ENCODE measurements at regions not wholly inside any gene's neighbourhood (a gene's known extent, or its start where the extent isn't known, plus 50 kb on each side); places are given as distances from the start of the nearest gene placed in this dataset.

GRCh38 chr9:38299856-38300255 is 92.6 kb upstream of the ALDH1B1 start:
- no CpG with 5 or more reads among the region's 3 CpGs for WGBS (ENCODE audit: insufficient coverage, insufficient read length)
- no peak overlapping the region for H3K4me3 ChIP-seq (ENCODE audit: low read length)
- H3K27me3 ChIP-seq (ENCODE audit: control insufficient read depth, insufficient read depth, low read length): no peaks in the 10 kb centered on the region
- H3K4me1 ChIP-seq (ENCODE audit: control insufficient read depth, insufficient read depth, low read length): no peaks in the 10 kb centered on the region
- no peaks in the 10 kb centered on the region for H3K9me3 ChIP-seq (ENCODE audit: control insufficient read depth, insufficient read depth, low read length)
- DNase-seq (ENCODE audit: low read depth, low spot score): no peak
- no peaks in the 10 kb centered on the region for H3K36me3 ChIP-seq (ENCODE audit: control insufficient read depth, insufficient read depth, low read length)
- H3K27ac ChIP-seq (ENCODE audit: low read length): no peak overlapping the region

- no CpG with 5 or more reads among the region's 3 CpGs for WGBS (ENCODE audit: insufficient coverage, insufficient read length)
- no peaks in the 10 kb centered on the region for H3K36me3 ChIP-seq (ENCODE audit: control insufficient read depth, insufficient read depth, low read length)
- no peaks in the 10 kb centered on the region for H3K4me1 ChIP-seq (ENCODE audit: control insufficient read depth, insufficient read depth, low read length)
- no peaks in the 10 kb centered on the region for H3K27me3 ChIP-seq (ENCODE audit: control insufficient read depth, insufficient read depth, low read length)
- no peak overlapping the region for H3K4me3 ChIP-seq (ENCODE audit: low read length)
- no peaks in the 10 kb centered on the region for H3K9me3 ChIP-seq (ENCODE audit: control insufficient read depth, insufficient read depth, low read length)
- no peak overlapping the region for H3K27ac ChIP-seq (ENCODE audit: low read length)
- DNase-seq (ENCODE audit: low read depth, low spot score): no peak
Measured at GRCh38 chr9:38298904-38299303, 93.6 kb upstream of the ALDH1B1 start.

- H3K36me3 ChIP-seq (ENCODE audit: control insufficient read depth, insufficient read depth, low read length): no peaks in the 10 kb centered on the region
- WGBS (ENCODE audit: insufficient coverage, insufficient read length): no CpG with 5 or more reads among the region's 6 CpGs
- H3K27ac ChIP-seq (ENCODE audit: low read length): no peak overlapping the region
- H3K4me1 ChIP-seq (ENCODE audit: control insufficient read depth, insufficient read depth, low read length): no peaks in the 10 kb centered on the region
- no peak for DNase-seq (ENCODE audit: low read depth, low spot score)
- H3K27me3 ChIP-seq (ENCODE audit: control insufficient read depth, insufficient read depth, low read length): no peaks in the 10 kb centered on the region
- H3K4me3 ChIP-seq (ENCODE audit: low read length): no peak overlapping the region
- no peaks in the 10 kb centered on the region for H3K9me3 ChIP-seq (ENCODE audit: control insufficient read depth, insufficient read depth, low read length)
Measured at GRCh38 chr9:38298503-38298902, 94.0 kb upstream of the ALDH1B1 start.

GRCh38 chr9:38296807-38297206 is 95.7 kb upstream of the ALDH1B1 start:
- H3K4me3 ChIP-seq (ENCODE audit: low read length): no peak overlapping the region
- H3K4me1 ChIP-seq (ENCODE audit: control insufficient read depth, insufficient read depth, low read length): no peaks in the 10 kb centered on the region
- DNase-seq (ENCODE audit: low read depth, low spot score): no peak
- H3K36me3 ChIP-seq (ENCODE audit: control insufficient read depth, insufficient read depth, low read length): no peaks in the 10 kb centered on the region
- H3K9me3 ChIP-seq (ENCODE audit: control insufficient read depth, insufficient read depth, low read length): no peaks in the 10 kb centered on the region
- H3K27me3 ChIP-seq (ENCODE audit: control insufficient read depth, insufficient read depth, low read length): no peaks in the 10 kb centered on the region
- no CpG with 5 or more reads among the region's 1 CpG for WGBS (ENCODE audit: insufficient coverage, insufficient read length)
- H3K27ac ChIP-seq (ENCODE audit: low read length): no peak overlapping the region

GRCh38 chr9:38295764-38296163 is 96.7 kb upstream of the ALDH1B1 start:
- H3K4me1 ChIP-seq (ENCODE audit: control insufficient read depth, insufficient read depth, low read length): no peaks in the 10 kb centered on the region
- WGBS (ENCODE audit: insufficient coverage, insufficient read length): no CpG with 5 or more reads among the region's 3 CpGs
- no peaks in the 10 kb centered on the region for H3K27me3 ChIP-seq (ENCODE audit: control insufficient read depth, insufficient read depth, low read length)
- H3K27ac ChIP-seq (ENCODE audit: low read length): no peak overlapping the region
- no peaks in the 10 kb centered on the region for H3K36me3 ChIP-seq (ENCODE audit: control insufficient read depth, insufficient read depth, low read length)
- no peak for DNase-seq (ENCODE audit: low read depth, low spot score)
- H3K9me3 ChIP-seq (ENCODE audit: control insufficient read depth, insufficient read depth, low read length): no peaks in the 10 kb centered on the region
- no peak overlapping the region for H3K4me3 ChIP-seq (ENCODE audit: low read length)

GRCh38 chr9:38294220-38294960 is 98.1 kb upstream of the ALDH1B1 start:
- Histone ChIP-seq H3K4me1 (ENCODE audit: control insufficient read depth, insufficient read depth, low read length) (no peaks in the 10 kb centered on the region), H3K27me3 (ENCODE audit: control insufficient read depth, insufficient read depth, low read length) (no peaks in the 10 kb centered on the region), H3K27ac (ENCODE audit: low read length) (no peak overlapping the region), H3K9me3 (ENCODE audit: control insufficient read depth, insufficient read depth, low read length) (no peaks in the 10 kb centered on the region), H3K4me3 (ENCODE audit: low read length) (no peak overlapping the region), H3K36me3 (ENCODE audit: control insufficient read depth, insufficient read depth, low read length) (no peaks in the 10 kb centered on the region)
- DNase-seq (ENCODE audit: low read depth, low spot score): no peak
- WGBS (ENCODE audit: insufficient coverage, insufficient read length): no CpG with 5 or more reads among the region's 8 CpGs

GRCh38 chr9:38293022-38293421 is 99.5 kb upstream of the ALDH1B1 start:
- H3K36me3 ChIP-seq (ENCODE audit: control insufficient read depth, insufficient read depth, low read length): no peaks in the 10 kb centered on the region
- H3K27me3 ChIP-seq (ENCODE audit: control insufficient read depth, insufficient read depth, low read length): no peaks in the 10 kb centered on the region
- H3K9me3 ChIP-seq (ENCODE audit: control insufficient read depth, insufficient read depth, low read length): no peaks in the 10 kb centered on the region
- no peaks in the 10 kb centered on the region for H3K4me1 ChIP-seq (ENCODE audit: control insufficient read depth, insufficient read depth, low read length)
- DNase-seq (ENCODE audit: low read depth, low spot score): no peak
- H3K27ac ChIP-seq (ENCODE audit: low read length): no peak overlapping the region
- no peak overlapping the region for H3K4me3 ChIP-seq (ENCODE audit: low read length)
- no CpG with 5 or more reads among the region's 4 CpGs for WGBS (ENCODE audit: insufficient coverage, insufficient read length)

GRCh38 chr9:38292480-38292879 is 100.0 kb upstream of the ALDH1B1 start:
- no peaks in the 10 kb centered on the region for H3K36me3 ChIP-seq (ENCODE audit: control insufficient read depth, insufficient read depth, low read length)
- no CpG with 5 or more reads among the region's 5 CpGs for WGBS (ENCODE audit: insufficient coverage, insufficient read length)
- no peaks in the 10 kb centered on the region for H3K9me3 ChIP-seq (ENCODE audit: control insufficient read depth, insufficient read depth, low read length)
- no peak for DNase-seq (ENCODE audit: low read depth, low spot score)
- H3K27ac ChIP-seq (ENCODE audit: low read length): no peak overlapping the region
- H3K27me3 ChIP-seq (ENCODE audit: control insufficient read depth, insufficient read depth, low read length): no peaks in the 10 kb centered on the region
- no peaks in the 10 kb centered on the region for H3K4me1 ChIP-seq (ENCODE audit: control insufficient read depth, insufficient read depth, low read length)
- no peak overlapping the region for H3K4me3 ChIP-seq (ENCODE audit: low read length)

- no peaks in the 10 kb centered on the region for H3K27me3 ChIP-seq (ENCODE audit: control insufficient read depth, insufficient read depth, low read length)
- no peak overlapping the region for H3K4me3 ChIP-seq (ENCODE audit: low read length)
- no peak overlapping the region for H3K27ac ChIP-seq (ENCODE audit: low read length)
- H3K4me1 ChIP-seq (ENCODE audit: control insufficient read depth, insufficient read depth, low read length): peaks cover 2% of the 10 kb centered on the region; the same call in 1 of the 2 replicates
- WGBS (ENCODE audit: insufficient coverage, insufficient read length): no CpG with 5 or more reads among the region's 11 CpGs
- H3K36me3 ChIP-seq (ENCODE audit: control insufficient read depth, insufficient read depth, low read length): no peaks in the 10 kb centered on the region
- no peaks in the 10 kb centered on the region for H3K9me3 ChIP-seq (ENCODE audit: control insufficient read depth, insufficient read depth, low read length)
- no peak for DNase-seq (ENCODE audit: low read depth, low spot score)
Measured at GRCh38 chr9:38289866-38290245, 102.6 kb upstream of the ALDH1B1 start.

GRCh38 chr9:38289236-38289865 is 103.2 kb upstream of the ALDH1B1 start:
- Histone ChIP-seq H3K9me3 (ENCODE audit: control insufficient read depth, insufficient read depth, low read length) (no peaks in the 10 kb centered on the region), H3K4me1 (ENCODE audit: control insufficient read depth, insufficient read depth, low read length) (peaks cover 3% of the 10 kb centered on the region; the same call in 1 of the 2 replicates), H3K27me3 (ENCODE audit: control insufficient read depth, insufficient read depth, low read length) (no peaks in the 10 kb centered on the region), H3K36me3 (ENCODE audit: control insufficient read depth, insufficient read depth, low read length) (no peaks in the 10 kb centered on the region), H3K4me3 (ENCODE audit: low read length) (no peak overlapping the region), H3K27ac (ENCODE audit: low read length) (no peak overlapping the region)
- DNase-seq (ENCODE audit: low read depth, low spot score): no peak
- no CpG with 5 or more reads among the region's 4 CpGs for WGBS (ENCODE audit: insufficient coverage, insufficient read length)

GRCh38 chr9:38288502-38288901 is 104.0 kb upstream of the ALDH1B1 start:
- H3K36me3 ChIP-seq (ENCODE audit: control insufficient read depth, insufficient read depth, low read length): no peaks in the 10 kb centered on the region
- H3K27ac ChIP-seq (ENCODE audit: low read length): no peak overlapping the region
- no peaks in the 10 kb centered on the region for H3K9me3 ChIP-seq (ENCODE audit: control insufficient read depth, insufficient read depth, low read length)
- no peak for DNase-seq (ENCODE audit: low read depth, low spot score)
- no peak overlapping the region for H3K4me3 ChIP-seq (ENCODE audit: low read length)
- H3K4me1 ChIP-seq (ENCODE audit: control insufficient read depth, insufficient read depth, low read length): peaks cover 5% of the 10 kb centered on the region; the same call in 1 of the 2 replicates
- H3K27me3 ChIP-seq (ENCODE audit: control insufficient read depth, insufficient read depth, low read length): no peaks in the 10 kb centered on the region
- WGBS (ENCODE audit: insufficient coverage, insufficient read length): no CpG with 5 or more reads among the region's 2 CpGs
